H4 (cell line): ENCODE measurements at regions not wholly inside any gene's neighbourhood (a gene's known extent, or its start where the extent isn't known, plus 50 kb on each side); places are given as distances from the start of the nearest gene placed in this dataset.

Experiments used
- DNase-seq: peaks from one replicate; pipeline ENCODE4 v3.0.0-alpha.2; 2015; ENCODE audit warnings: low spot score

GRCh38 chr18:53817976-53818950, 406.2 kb downstream of the MBD2 start:
- no peak for DNase-seq

DNA sequence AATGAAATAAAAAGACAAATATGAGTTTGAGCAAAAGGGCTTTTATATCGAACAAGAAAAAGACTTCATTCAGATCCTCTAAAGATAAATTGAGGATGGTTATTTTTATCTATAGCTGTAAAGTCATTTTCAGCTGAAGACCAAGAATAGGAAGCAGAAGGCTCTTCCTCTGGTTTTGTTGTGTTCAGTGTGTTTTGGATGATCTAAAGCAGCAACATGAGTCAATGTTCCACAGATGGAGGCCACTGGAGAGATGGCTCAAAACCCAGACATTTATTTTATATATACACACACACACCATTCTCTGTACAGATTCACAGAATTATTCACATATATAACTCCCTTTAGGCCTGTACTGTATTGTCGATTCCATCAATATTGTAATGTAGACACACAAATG, 424.3 kb downstream of the MBD2 start:
- DNase-seq, result no peak

- DNase-seq, result peak; percentile 34
Observed at GRCh38 chr18:53799134-53799533, 425.3 kb downstream of the MBD2 start.

- DNase-seq, result no peak
Observed at GRCh38 chr18:53798516-53798915, 426.0 kb downstream of the MBD2 start.

DNA sequence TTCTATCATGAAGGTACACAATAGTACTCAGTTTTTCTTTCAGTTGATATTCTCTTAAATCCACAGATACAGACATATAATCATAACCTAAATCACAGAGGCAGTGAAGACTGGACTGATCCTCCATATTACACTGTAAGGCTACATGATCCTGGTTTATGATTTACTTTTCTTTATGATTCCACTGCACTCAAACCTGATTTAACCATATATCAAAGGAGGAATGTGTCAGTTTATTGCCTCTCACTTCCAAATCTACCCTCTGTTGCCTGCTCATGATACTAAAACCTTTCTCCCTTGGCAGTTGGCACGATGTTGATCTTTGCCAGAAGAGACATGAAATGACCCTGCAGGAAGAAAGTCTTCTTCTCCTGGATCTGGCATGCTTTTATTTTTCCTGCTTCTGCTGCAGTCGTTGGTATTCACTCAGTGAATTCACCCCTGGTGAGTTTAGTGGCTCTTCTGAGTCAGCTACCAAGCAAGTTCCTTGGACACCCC, 426.4 kb downstream of the MBD2 start:
- no peak for DNase-seq

DNA sequence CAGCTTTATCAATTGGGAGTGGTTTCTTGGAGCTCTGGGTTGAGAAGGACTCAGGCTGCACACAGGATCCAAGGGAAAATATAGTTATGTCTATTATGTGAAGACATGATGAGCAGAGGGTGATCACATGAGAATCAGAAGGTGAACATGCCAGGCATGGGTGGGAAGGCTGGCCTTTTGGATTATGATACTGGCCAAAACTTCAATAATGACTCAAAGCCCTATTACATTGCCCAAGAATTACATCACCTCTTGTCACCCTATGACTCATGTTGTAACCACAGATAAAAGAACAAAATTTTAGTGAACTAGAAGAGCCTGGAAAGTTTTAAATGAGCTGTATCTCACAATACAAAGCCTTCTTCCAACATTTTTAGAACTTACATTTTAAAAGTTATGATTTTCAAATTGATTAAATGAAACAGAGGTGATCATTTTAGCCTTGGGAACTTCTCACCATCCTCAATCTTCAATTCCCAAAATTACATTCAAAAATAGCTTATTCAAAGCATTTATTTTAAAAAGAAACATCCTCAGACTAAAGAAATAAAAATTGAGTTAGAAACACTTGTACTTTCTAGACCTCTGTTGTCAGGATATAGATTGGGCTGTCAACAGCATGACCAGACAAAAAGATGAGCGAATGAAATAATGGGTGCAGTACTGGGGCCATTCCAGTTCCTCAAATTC, 428.3 kb downstream of the MBD2 start:
- peak; percentile 73 for DNase-seq

DNA sequence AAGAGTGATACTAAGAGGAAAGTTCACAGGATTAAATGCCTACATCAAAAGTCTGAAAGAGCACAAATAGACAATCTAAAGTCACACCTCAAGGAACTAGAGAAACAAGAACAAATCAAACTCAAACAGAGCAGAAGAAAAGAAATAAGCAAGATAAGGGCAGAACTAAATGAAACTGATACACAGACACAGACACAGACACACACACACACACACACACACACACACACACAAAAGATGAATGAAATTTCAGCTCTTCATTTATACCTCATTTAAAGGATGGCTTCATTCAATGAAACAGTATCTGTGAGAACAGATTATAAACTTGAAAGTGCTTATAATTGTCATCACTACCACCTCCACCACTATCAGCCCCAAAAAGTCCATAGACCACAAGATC, 428.9 kb downstream of the MBD2 start:
- DNase-seq, result no peak

GRCh38 chr18:53795061-53795460, 429.4 kb downstream of the MBD2 start:
- DNase-seq, result no peak

DNA sequence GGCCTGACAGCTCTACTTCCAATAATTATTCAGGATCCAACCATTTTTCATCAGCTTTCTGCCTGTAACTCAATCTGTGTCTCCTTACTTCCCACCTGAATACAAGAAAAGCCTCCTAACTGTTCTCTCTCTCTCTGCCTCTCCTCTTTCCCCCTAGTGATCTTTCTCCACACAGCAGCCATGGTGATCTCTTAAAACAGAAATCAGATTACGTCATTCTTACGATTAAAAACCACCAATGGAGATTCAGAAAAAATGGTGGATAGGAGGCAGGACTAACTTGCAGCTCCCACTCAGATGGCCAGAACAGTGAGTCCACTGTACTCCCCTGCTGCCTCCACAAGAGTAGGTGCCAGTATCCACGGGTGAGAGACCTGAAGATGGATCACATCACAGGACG, 431.7 kb downstream of the MBD2 start:
- DNase-seq, result no peak

DNA sequence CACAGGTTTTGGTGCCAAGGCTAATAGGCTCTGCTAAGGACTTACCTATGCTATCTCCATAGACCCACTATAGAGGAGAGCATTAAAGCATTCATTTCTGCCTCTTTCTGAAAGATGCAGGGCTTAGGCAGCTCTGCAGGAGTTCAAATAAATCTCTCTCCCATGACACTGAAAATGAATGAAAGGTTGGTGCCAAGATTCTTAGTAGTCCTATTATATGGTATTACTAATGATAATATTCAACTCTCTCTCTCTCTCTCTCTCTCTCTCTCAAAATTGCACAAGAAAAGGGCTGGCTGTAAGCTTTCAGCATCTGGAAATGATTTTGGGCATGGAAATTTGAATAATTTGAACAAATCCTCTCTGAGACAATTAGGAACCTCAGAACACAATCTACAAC, 433.7 kb downstream of the MBD2 start:
- no peak for DNase-seq

DNA sequence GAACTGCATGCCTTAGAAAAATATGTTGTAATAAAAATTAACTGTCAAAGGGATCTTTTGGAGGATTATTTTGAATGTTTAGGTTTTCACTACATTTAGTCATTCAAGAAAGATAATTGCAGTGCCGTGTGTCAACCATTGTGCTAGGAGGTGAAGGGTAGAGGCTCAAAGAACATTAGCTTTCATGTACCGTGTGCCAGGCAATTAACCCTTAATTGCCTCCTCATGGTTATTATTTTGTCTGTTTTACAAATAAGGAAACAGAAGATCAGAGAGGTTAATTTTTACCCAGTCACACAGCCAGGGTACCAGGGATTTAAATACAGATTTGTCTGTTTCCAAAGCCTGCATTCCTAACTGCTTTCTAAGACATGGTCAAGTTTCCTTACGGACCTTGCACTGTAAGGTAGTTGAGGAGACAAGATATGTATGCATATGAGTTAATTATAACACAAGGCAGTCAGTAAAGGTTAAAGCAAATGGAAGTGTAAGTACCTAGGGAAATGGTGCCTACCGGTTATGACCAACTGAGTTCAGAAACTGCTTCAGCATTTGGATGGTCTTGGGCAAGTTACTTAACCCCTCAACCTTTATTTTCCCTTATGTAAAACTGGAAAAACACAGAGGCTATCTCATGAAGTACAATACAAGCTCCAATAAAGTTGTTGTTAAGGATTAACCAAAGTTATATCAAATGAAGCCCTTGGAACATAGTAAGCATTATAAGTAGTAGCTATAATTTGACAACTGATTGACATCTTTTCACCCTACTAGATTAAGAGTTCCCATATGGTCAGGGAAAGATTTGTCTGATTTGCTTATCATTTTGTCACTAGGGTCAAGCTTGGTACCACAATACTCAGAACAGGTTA, 434.9 kb downstream of the MBD2 start:
- DNase-seq, result no peak

DNA sequence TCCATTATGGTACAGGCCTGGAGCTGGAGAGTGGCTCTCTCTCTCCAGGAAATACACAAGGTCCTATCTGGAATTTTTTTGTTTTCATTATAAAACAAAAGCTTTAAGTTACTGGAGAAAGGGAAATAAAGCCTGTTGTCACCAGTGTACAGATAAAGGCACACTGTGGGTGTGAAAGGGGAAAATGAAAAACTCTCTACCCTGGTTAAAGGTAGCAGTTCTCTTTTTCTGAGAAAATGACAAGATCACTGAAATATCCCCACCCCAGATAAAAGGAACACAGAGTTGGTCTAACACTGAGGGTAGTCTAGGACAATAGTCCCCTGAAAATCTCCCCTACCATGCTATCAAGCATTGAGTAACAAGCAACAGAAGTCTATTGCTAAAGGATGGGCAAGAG, 438.7 kb downstream of the MBD2 start:
- DNase-seq, result no peak

DNA sequence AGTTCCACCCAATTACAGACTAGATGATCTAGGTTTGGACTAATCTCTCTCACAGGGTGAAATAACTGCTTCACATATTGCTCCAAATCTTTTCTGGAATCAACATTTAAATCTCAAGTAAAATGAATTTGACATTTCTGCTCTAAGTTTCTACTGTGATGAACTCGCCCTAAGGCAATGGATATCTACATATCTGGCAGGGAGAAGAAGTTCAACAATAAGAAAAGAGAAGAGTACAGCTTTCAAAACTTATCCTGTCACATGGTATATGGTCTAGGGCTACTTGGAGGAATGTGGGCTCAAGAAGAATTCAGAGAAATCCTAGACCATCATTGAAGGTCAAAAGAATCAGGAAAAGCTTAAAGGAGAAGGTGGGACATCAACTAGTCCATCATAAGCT, 440.2 kb downstream of the MBD2 start:
- DNase-seq, result no peak

- DNase-seq, result no peak
Observed at GRCh38 chr18:53780666-53781065, 443.8 kb downstream of the MBD2 start.

DNA sequence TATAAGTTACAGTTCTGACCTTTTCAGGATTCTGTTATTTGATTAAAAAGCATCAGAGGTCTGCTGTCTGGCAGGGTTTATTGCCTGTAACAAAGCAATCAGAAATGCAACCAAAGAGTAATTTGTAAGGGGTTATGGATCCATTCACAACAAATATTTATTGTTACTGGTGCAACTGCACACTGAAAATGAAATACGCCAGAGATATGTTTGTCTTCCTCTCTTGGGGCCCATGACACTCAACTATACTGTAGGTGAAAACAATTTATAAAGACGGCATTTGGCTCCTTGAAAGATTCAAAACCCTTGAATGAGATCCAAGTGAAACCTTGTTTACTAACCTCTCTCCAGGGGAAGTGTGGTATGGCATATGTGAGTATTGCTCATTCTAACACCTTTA, 452.2 kb downstream of the MBD2 start:
- no peak for DNase-seq

DNA sequence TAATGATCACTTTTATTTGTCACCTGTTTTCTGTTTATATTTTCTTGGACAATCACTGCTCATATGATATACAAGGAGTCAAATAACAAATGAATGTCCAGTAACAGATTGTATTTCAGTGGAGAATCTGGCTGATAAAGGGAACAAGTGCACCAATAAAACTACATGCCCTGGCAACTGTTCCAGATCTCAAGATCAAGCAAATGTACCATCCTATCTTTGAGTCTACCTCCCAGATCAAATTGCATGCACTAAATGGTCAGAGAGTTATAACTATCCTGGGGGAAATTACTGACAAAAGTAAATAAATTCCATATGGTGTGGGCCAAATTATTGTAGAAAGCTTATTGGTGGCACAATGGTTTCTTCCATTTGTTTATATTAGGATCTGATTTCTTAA, 452.8 kb downstream of the MBD2 start:
- no peak for DNase-seq

GRCh38 chr18:53765211-53765610, 459.3 kb downstream of the MBD2 start:
- no peak for DNase-seq

DNA sequence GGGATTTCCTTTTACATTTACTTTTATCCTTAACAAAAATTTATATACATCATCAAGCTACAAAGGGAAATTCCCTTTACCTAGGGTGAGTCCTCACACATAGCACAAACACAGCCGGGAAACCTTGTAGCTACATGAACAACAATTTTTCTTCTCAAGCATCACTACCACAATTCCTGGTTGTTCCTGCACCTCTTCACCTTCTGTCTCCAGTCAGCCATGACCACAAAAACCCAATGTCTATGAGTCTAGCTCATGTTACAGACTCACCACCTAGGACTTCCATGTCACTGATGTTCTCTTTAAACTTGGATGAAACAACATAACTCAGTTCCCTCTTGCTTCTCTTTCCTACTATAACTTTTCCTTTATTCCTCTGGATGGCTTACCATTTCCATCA, 460.4 kb downstream of the MBD2 start:
- DNase-seq, result no peak

GRCh38 chr18:53757328-53757727, 467.1 kb downstream of the MBD2 start:
- DNase-seq, result no peak

DNA sequence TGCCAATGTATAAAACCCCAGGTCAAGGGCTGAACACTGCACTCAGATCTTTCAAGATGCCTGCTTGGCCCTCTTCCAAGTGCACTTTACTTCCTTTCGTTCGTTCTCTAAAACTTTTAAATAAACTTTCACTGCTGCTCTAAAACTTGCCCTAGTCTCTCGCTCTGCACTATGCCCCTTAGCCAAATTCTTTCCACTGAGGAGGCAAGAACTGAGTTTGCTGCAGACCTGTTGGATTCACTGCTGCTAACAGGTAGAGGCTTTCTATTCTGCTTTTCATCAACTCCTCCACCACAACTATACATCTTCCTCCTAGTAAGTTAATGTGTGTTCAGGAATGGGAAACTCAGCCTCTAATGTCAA, 467.9 kb downstream of the MBD2 start:
- no peak for DNase-seq

DNA sequence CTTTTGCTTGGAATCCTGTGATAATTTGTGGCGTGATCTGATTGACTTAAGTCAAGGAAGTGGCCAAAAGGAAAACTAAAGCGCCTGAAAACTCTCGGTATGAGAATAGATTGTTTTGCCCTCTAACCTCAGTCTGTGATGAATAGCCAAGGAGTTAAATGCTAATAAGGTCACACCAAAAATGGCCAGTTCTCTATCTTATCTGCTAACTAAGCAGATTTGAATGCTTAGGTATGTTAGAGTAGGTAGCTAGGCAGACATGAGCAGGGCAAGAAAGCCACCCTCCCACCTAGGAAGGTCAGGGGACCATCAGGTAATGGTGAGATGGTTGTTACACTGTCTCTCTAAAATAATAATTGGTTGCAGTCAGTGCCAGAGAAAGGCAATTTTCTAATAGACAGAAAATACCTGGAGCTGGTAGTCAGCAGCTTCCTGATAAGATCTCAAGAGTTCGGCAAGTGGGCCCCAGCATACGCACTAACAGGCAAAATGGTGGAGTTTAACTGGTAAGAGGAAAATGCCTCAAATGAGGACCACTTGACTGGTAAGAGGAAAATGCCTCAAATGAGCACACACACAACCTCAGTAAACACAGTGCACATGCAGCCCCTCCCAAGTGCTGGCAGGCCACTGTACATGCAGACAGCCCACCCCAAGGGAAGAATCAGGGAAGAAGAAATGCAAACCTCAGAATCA, 468.4 kb downstream of the MBD2 start:
- DNase-seq, result no peak

DNA sequence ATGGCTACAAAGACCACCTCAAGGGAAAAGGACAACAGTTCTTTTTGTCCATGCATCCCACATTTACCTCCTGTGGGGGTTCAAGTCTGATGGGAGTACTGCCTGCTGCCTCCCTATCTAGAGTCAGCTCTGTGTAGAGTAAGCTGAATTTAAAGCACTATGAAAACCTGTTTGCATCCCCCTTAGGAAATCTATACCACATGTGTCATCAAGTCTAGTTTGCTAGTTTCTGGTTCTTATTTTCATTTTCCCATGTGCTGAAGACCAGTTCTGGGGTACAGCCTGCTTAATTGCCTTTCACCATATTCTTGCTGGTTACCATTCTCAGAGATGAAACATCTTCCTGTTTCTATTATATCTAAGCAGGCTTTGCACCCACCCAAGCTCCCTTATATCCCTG, 470.3 kb downstream of the MBD2 start:
- DNase-seq, result no peak
